Putamen (tissue), 1 donor: ENCODE measurements at regions not wholly inside any gene's neighbourhood (a gene's known extent, or its start where the extent isn't known, plus 50 kb on each side); places are given as distances from the start of the nearest gene placed in this dataset.

Experiments used
- DNase-seq: peaks from one replicate; pipeline ENCODE4 v3.0.0-alpha.2; 2016; ENCODE audit warnings: low spot score

GRCh38 chr4:11182586-11183355, 245.9 kb downstream of the HS3ST1 start:
- no peak for DNase-seq

GRCh38 chr4:11182031-11182430, 246.7 kb downstream of the HS3ST1 start:
- DNase-seq = no peak

GRCh38 chr4:11179796-11180195, 248.9 kb downstream of the HS3ST1 start:
- DNase-seq = no peak

- DNase-seq = no peak
Measured at GRCh38 chr4:11178433-11178832, 250.3 kb downstream of the HS3ST1 start.

- no peak for DNase-seq
Measured at GRCh38 chr4:11175374-11175773, 253.3 kb downstream of the HS3ST1 start.

- no peak for DNase-seq
Measured at GRCh38 chr4:11166606-11167005, 262.1 kb downstream of the HS3ST1 start.

GRCh38 chr4:11166034-11166433, 262.7 kb downstream of the HS3ST1 start:
- DNase-seq = no peak

- DNase-seq = no peak
Measured at GRCh38 chr4:11165052-11165451, 263.6 kb downstream of the HS3ST1 start.

GRCh38 chr4:11160288-11160687, 268.4 kb downstream of the HS3ST1 start:
- no peak for DNase-seq

GRCh38 chr4:11158971-11159370, 269.7 kb downstream of the HS3ST1 start:
- no peak for DNase-seq

GRCh38 chr4:11155208-11155867, 273.4 kb downstream of the HS3ST1 start:
- no peak for DNase-seq

- no peak for DNase-seq
Measured at GRCh38 chr4:11153171-11153750, 275.4 kb downstream of the HS3ST1 start.

- DNase-seq = no peak
Measured at GRCh38 chr4:11152684-11153083, 276.0 kb downstream of the HS3ST1 start.

GRCh38 chr4:11151500-11151899, 277.2 kb downstream of the HS3ST1 start:
- no peak for DNase-seq

- DNase-seq = no peak
Measured at GRCh38 chr4:11149612-11150259, 279.0 kb downstream of the HS3ST1 start.

GRCh38 chr4:11139871-11140270, 288.8 kb downstream of the HS3ST1 start:
- no peak for DNase-seq

GRCh38 chr4:11138964-11139363, 289.7 kb downstream of the HS3ST1 start:
- DNase-seq = no peak

GRCh38 chr4:11134705-11135104, 294.0 kb downstream of the HS3ST1 start:
- DNase-seq = no peak

GRCh38 chr4:11133868-11134267, 294.8 kb downstream of the HS3ST1 start:
- DNase-seq = no peak

GRCh38 chr4:11132478-11132877, 296.2 kb downstream of the HS3ST1 start:
- no peak for DNase-seq

- DNase-seq = no peak
Measured at GRCh38 chr4:11131491-11131890, 297.2 kb downstream of the HS3ST1 start.

GRCh38 chr4:11130195-11130970, 298.3 kb downstream of the HS3ST1 start:
- peak; percentile 8 for DNase-seq
